GM20000 (cell line): ENCODE measurements at regions not wholly inside any gene's neighbourhood (a gene's known extent, or its start where the extent isn't known, plus 50 kb on each side); places are given as distances from the start of the nearest gene placed in this dataset.

Source experiments
- DNase-seq: peaks from one replicate; pipeline ENCODE4 v3.0.0; 2012; ENCODE audit warnings: low spot score
- TF ChIP-seq, protein P1 (sequence below): IDR thresholded peaks from 2 replicates; pipeline ENCODE4 v1.5.1; 2012; ENCODE audit warnings: mild to moderate bottlenecking, control low read depth; ENCODE audit errors: extremely low read depth, missing control alignments

DNA sequence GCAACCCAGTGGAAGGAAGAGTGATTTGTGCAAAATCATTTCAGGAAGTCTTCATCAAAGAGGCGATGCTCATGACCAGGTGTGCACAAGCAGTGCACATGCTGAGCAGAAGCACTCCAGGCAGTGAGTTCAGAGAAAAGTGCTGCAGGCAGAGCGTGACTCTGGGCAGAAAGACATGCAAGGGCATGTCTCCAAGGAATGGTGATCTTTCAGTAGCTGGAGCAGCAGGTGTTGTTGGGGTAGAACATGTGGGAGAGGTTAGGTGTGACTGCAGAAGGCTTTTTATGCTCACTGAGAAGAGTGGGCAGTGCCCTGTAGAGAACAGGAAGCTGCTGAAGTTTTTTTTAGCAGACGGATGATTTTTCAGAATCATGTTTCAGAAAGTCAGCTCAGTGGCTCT is 545.4 kb upstream of the TLE4 start:
- TF ChIP-seq, protein P1, sequence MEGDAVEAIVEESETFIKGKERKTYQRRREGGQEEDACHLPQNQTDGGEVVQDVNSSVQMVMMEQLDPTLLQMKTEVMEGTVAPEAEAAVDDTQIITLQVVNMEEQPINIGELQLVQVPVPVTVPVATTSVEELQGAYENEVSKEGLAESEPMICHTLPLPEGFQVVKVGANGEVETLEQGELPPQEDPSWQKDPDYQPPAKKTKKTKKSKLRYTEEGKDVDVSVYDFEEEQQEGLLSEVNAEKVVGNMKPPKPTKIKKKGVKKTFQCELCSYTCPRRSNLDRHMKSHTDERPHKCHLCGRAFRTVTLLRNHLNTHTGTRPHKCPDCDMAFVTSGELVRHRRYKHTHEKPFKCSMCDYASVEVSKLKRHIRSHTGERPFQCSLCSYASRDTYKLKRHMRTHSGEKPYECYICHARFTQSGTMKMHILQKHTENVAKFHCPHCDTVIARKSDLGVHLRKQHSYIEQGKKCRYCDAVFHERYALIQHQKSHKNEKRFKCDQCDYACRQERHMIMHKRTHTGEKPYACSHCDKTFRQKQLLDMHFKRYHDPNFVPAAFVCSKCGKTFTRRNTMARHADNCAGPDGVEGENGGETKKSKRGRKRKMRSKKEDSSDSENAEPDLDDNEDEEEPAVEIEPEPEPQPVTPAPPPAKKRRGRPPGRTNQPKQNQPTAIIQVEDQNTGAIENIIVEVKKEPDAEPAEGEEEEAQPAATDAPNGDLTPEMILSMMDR = no peak
- DNase-seq = no peak

DNA sequence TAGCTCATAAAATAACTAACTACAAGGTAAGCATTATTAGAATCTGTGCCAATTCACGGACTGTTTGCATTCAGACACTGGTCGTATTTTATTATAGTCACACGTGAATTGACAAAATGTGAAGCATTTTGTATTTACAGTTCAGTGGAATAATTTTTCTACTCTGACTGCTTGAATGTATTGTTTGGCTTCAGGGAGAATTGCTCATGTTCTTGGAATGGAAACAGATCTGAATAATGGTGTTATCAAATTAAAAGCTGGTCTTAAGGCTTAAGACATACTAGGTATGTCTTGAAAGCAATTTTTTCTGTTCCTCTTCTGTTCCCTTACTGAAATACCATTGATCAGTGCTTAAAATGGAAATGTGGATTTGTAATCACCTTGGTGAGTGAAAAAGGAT is 543.7 kb upstream of the TLE4 start:
- no peak for DNase-seq
- TF ChIP-seq, protein P1 = no peak

DNA sequence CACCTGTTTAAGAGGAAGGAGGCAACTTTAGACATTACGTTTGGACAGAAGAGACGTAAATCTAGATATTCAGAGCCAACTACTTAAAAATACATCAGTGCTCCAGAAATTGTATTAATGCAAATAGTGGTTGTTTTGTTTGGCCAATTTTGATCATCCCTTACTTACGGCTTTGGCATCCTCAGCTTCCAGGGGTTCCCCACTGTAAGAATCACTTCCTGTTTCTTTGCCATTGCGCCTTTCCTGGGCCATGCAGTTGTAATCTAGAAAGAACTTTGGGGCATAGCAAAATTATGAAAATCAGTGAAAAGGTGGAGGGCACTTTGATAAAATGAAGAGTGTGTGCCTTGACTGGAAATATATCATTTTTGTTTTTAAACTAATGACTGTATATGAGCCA is 537.2 kb upstream of the TLE4 start:
- TF ChIP-seq, protein P1 = no peak
- DNase-seq = no peak

DNA sequence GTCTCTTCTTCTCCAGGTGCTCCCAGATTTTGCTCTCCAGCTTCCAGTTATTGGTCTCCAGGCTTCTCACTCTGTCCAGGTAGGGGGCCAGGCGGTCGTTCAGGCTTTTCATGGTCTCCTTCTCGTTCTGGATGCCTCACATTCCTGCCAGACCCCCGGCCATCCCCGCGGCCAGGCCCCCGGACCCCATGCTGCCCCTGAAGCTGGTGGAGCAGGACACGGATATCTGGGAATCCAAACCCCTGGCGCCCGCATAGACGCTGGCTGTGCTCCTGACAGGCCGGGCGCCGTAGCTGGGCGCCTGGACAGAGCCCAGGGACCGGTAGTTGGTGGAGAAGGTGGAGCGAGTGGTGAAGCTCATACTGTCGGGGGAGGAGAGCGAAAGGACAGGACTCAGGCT is 534.4 kb upstream of the TLE4 start:
- no peak for DNase-seq
- TF ChIP-seq, protein P1 = no peak

DNA sequence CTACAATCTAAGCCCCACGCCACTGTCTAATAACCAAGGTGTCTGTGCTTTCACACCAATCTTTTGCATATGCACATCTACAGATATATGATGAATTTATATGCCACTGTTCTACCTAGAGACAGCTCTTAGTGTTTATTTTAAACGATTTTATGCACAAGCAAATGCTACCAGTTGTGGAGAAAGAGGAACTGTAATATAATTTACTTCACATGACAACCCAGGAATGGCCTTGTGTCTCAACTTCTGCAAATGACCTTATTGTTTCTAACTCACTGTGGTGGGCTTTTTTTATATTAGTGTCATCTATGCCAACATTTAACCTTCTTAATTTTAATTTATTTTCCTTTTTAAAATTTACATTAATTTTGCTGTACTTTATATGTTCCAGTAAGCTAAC is 531.1 kb upstream of the TLE4 start:
- TF ChIP-seq, protein P1 = no peak
- no peak for DNase-seq

DNA sequence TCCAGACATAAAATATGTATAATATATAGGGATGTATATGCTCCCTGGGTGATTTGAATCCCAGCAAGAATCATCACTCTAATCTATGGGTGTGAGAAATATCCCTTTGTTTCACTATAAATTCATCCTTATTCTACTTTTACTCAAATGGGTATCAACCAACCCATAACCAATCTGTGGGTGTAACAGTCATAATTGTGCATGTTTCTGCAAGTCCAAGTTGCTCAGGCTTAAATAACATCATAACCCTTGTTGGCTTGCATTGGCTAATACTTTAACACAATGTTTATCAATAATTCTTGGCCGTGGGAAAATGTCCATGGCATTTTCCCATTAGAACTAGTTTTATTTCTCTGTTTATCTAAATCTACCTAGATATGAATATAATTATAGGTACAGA is 530.5 kb upstream of the TLE4 start:
- DNase-seq = no peak
- TF ChIP-seq, protein P1 = no peak

DNA sequence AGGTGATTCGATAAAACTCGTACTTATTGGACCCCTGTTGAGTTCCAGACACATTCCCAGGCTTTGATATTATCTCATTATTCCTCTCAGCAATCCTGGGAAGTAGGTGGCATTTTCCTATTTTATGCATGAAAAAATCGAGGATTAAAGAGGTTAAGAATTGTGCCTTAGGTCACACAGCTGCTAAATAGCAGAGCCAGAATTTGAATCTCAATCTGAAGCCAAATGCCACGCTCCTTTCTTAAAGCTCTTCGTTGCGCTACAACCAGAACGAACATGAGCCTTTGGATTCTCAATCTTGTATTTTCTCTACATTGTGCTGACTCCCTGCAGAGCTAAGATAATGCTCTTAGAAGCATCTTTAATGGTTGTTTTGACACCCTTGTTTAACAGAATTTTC is 527.8 kb upstream of the TLE4 start:
- TF ChIP-seq, protein P1 = no peak
- no peak for DNase-seq
